Activated CD4-positive, alpha-beta T cell treated with anti-CD3 and anti-CD28 coated beads, Interleukin-2, Interleukin-4, amounts not matched to agents 100 ng/mL and 50 ng/mL, durations not matched to agents 16 hours and 8 hours (primary cell): ENCODE measurements at regions not wholly inside any gene's neighbourhood (a gene's known extent, or its start where the extent isn't known, plus 50 kb on each side); places are given as distances from the start of the nearest gene placed in this dataset.
"Not testable (repeated sequence)": the region's sequence is repeated elsewhere in the genome, so short reads cannot be mapped to it uniquely, and the experiment has no call there.

Source experiments
- DNase-seq: peaks from one replicate; pipeline ENCODE4 v3.0.0-alpha.2; 2020; ENCODE audit warnings: low spot score

DNA sequence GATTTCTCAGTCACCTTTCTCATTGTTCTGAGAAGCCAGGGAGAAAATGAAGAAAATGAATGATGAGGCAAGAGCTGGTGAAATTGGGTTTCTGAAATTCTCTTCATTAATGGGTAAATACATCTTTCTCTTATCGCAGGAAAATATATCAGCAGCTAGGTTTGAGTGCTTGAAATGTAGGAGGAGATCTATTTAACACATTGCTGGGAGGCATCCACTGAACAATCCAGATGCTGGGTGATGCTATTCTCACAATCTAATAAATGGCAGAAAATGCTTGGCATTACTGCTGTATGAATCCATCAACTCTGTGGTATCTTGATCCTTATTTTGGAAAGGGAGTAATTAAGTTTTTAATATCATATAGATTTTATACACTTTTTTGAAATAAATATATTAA lies 199.6 kb upstream of the LRP1B start:
- no peak for DNase-seq

DNA sequence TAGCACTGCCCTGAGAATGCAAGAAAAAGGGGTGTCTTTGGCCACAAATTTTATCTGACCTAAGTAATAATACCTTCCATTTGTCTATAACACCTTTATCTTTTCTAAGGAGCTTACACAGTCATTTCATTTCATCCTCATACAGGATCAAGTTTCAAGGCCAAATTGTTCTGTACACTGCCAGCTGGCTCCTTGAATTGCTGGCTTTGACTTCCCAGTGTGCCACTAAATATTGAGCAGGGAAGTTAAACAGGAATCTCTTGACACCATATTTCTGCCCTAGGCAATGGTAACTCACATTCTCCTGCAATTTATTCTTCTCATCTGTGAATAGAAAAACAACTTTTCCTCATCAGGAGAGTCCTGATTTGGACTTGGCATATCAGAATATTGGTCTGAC lies 195.1 kb upstream of the LRP1B start:
- no peak for DNase-seq

DNA sequence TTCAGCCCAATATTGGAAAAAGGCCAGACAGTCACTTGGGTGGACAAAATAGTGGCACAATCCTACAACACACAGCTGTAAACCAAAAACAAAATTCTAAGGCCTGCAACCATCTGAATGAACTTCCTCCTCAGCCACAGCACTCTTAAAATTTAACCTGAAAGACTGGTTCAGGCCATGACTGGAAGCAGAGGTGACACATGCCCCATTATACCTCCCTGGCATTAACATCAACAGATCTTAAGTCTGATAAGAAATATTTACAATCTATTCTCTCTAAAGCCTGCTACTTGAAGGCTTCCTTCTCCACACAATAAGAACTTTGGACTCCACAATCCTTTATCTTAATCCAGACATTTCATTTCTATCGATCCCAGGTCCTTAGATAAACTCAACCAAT lies 192.4 kb upstream of the LRP1B start:
- no peak for DNase-seq

DNA sequence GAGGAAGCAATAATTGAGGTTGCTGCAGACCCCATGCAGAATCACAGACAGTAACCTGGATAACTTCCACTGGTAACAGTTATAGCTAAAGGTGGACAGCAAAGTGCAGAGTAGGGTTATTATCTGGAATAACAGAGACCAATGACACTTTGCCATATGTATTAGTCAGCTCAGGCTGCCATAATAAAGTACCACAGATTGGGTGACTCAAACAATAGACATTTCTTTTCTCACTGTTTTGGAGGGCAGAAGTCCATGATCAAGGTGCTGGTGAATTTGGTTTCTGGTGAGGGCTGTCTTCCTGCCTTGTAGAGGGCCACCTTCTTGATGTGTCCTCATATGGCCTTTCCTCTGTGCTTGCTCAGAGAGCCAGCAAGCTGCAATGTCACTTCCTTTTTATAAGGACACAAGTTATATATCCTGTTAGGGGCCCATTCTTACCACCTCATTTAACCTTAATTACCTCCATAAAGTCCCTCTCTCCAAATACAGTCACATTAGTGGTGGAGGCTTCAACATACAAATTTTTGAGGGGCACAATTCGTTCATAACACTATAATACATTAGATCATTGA lies 191.0 kb upstream of the LRP1B start:
- no peak for DNase-seq

DNA sequence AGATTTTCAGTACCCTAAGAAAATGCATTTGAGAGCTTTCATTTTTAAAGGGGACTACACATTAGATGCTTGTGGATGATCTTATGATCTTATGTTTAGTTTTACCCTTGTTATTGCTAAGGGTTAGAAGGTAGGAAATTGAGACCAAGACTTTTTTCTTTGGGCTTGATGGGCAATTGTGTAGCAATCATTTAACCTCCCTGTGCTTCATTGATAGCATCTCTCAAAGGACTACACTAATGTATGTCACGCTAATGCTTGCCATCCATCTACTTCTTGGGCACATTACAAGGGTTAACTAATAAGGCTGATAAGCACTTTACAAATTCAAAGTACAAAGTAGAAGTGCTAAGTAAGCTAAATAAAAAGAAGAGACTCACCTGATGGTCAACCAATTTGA lies 189.3 kb upstream of the LRP1B start:
- DNase-seq, result no peak

- no peak for DNase-seq
Observed at GRCh38 chr2:142316049-142316448, 185.2 kb upstream of the LRP1B start.

- DNase-seq, result no peak
Observed at GRCh38 chr2:142315346-142315745, 184.5 kb upstream of the LRP1B start.

- no peak for DNase-seq
Observed at GRCh38 chr2:142314164-142314563, 183.3 kb upstream of the LRP1B start.

DNA sequence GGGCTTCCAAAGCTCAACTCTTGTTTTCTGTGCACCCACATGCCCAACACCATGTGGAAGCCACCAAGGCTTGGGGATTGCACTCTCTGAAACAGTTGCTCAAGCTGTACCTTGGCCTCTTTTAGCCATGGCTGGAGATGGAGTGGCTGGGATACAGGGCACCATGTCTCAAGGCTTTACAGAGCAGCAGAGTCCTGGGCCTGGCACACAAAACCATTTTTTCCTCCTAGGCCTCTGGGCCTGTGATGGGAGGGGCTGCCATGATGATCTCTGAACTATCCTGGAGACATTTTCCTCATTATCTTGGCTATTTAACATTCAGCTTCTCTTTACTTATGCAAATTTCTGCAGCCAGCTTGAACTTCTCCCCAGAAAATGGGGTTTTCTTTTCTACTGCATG lies 179.7 kb upstream of the LRP1B start:
- DNase-seq, result no peak

DNA sequence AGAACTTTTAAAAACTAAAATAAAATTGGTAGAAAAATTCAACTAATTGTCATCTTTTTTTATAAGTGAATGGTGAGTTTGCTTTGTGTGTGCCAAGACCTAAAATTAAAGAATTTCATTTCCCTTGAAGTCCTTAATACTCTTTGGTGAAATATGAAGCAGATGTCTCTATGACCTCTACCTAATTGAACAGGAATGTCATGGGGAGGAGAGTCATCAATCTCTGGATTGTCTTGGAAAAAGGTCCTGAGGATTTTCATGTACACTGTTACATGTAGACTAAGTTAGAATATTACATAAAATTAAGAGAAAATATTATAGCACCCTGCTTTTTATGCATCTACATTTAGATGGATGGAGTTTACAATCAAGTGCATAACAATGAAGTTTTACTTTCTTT lies 177.9 kb upstream of the LRP1B start:
- DNase-seq, result no peak

- DNase-seq, result no peak
Observed at GRCh38 chr2:142307616-142308115, 176.8 kb upstream of the LRP1B start.

DNA sequence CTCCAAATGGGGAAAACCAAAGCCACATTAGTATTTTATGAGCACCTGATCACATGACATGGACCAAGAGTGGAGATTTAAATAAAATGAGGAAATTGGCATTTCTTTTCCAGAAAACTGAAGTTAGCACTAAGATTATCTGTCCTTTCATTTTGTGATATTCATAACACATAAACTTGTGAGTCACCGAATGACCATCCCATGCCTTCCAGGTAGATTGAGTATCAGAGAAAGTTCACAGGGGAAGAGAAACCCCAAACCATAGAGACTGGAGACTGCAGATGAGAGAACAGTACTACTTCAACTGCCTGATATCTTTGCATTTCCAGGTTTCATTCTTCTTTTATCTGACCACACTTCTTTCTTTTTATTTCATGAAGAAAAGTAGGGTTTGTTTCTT lies 176.3 kb upstream of the LRP1B start:
- no peak for DNase-seq

- DNase-seq, result no peak
Observed at GRCh38 chr2:142306131-142306530, 175.3 kb upstream of the LRP1B start.

DNA sequence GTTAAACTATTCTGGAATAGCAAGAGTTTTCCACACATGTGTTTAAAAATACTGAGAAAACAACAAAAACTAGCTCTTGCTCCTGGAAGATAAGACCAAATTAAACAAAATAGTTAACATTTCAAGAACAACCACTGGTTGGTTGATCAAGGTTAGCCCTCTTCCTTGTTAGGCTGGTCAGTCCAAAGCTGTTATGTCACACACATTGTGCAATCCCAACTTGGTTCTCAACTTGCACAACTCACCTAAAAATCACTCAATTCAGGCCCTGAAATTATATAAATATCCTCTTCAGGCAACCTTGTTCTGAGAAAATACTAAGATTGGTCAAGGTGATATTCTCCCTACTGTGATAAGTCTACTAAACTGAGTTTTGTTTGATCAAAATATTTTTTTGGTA lies 169.7 kb upstream of the LRP1B start:
- no peak for DNase-seq

- no peak for DNase-seq
Observed at GRCh38 chr2:142299021-142299420, 168.2 kb upstream of the LRP1B start.

DNA sequence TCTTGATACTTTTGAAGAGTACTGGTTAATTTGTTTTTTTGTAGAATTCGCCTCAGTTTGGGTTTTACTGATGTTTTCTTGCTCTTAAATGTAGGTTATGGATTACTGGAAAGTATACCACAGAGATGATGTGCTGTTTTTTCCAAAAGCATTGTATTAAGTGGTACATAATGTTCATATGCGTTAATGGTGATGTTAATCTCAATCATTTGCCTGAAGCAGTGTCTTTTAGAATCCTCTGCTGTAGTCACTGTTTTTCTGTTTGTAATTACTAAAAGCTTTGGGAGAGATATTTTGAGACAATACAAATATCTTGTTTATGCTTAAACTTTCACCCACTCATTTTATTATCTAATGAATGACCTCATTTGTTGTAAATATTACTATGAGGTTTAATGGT lies 163.4 kb upstream of the LRP1B start:
- no peak for DNase-seq

DNA sequence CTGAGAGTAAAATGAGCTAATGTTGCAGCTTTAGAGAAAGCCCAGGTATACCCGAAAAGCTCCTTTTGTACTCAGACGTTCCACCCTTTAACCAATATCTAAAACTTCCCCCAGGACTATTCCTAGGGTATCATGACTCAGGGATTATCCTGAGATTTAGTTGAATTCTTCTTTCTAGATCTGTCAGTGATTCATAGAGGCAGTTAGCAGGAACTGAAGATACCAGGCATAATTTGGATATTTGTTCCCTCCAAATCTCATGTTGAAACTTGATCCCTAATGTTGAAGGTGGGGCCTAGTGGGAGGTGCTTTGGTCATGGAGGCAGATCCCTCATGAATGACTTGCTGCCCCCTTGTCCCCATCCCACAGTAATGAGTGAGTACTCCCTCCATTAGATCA lies 161.2 kb upstream of the LRP1B start:
- DNase-seq, result no peak

GRCh38 chr2:142290931-142291330 lies 160.1 kb upstream of the LRP1B start:
- DNase-seq, result no peak

GRCh38 chr2:142286618-142287017 lies 155.8 kb upstream of the LRP1B start:
- no peak for DNase-seq

GRCh38 chr2:142285480-142285879 lies 154.7 kb upstream of the LRP1B start:
- no peak for DNase-seq

DNA sequence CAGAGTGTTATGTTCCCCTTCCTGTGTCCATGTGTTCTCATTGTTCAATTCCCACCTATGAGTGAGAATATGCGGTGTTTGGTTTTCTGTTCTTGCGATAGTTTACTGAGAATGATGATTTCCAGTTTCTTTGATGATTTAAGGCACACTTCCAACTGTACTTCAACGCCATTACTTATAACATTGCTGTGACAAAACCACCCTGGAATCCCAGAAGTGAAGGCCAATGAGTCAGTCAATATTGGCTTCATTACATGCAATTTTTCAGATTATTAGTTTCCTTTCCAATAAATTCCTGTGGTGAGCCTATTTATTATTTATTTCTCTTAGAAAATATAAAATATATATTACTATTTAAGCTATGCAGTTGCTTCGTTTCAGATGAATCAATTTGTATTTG lies 153.5 kb upstream of the LRP1B start:
- DNase-seq, result not testable (repeated sequence)

GRCh38 chr2:142280831-142281230 lies 150.0 kb upstream of the LRP1B start:
- no peak for DNase-seq

DNA sequence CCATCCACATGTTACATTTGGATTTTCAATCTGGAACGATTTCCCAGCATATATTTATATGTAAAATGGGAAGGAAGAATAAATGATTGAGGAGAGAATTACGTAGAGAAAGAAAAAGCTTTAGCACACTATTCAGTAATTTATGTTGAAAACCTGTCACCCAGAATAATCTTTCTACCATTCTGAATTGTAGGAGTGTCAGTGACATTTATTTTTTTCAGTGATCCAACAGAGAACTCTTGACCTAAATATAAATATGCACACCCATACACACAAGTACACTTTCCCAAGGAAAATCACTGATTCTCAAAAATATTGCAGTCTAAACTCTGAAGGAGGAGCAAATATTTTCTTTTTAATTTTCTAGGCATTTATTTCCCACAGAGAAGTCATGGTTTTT lies 140.2 kb upstream of the LRP1B start:
- DNase-seq, result no peak

- DNase-seq, result no peak
Observed at GRCh38 chr2:142270291-142270690, 139.5 kb upstream of the LRP1B start.

DNA sequence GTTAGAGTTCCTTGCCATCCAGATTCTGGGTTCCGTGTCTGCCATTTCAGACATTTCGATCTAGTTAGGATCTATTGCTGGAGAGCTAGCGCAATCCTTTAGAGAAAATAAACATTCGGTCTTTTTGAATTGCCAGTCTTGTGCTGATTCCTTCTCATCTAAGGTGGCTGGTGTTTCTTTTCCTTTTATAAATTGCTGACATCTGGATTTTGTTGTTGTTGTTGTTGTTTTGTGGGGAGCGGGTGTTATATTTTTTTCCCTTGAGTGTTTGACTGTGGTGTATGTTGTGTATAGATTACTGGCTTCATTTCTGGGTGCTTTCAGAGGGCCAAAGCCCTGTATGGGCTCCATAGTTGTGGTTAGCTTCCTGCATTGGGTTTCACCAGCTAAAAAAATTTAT lies 128.5 kb upstream of the LRP1B start:
- DNase-seq, result no peak
